A549 (cell line): ENCODE measurements at regions not wholly inside any gene's neighbourhood (a gene's known extent, or its start where the extent isn't known, plus 50 kb on each side); places are given as distances from the start of the nearest gene placed in this dataset.

ENCODE experiments used
- ATAC-seq, 2 experiments: fragments of 200-7000 bp in 1 of 2; fragments of >200 bp in 1 of 2; cut with Nextera tagmentation in 1 of 2; cut with Tn5 transposase in 1 of 2; 3 replicates each; pipeline versions ENCODE4 v1.8.0 to v1.9.1; 2018 to 2020; ENCODE audit warnings: mild to moderate bottlenecking in 1 of 2, moderate library complexity in 1 of 2
- CTCF ChIA-PET: fragments of 300-600 bp; sonication (Branson Sonifier 250); formaldehyde crosslinking; extraction: SDS; loops from one replicate; lab custom pipeline; 2021; ENCODE audit warnings: antibody characterized with exemption, inconsistent platforms; lab: Yijun Ruan, JAX
- POLR2A ChIA-PET: fragments of 350-600 bp; formaldehyde crosslinking; extraction: SDS; loops from one replicate; lab custom pipeline; 2021; ENCODE audit warnings: antibody characterized with exemption, inconsistent platforms; lab: Yijun Ruan, JAX
- DNase-seq, 2 experiments: peaks; one replicate each; pipeline versions ENCODE4 v3.0.0 to v3.0.0-alpha.2; 2011 to 2016; ENCODE audit warnings: low read depth in 1 of 2, low spot score in 1 of 2
- FAIRE-seq: peaks from 2 replicates; lab custom pipeline; 2011; peaks lifted over from hg19 to GRCh38; lab: Jason Lieb, UNC
- H3K27ac ChIP-seq, 2 experiments: fragments of >200 bp; sonication (Bioruptor Twin); formaldehyde crosslinking; 3 replicates each; pipeline ENCODE4 v1.5.1; 2016 to 2017
- H3K4me1 ChIP-seq: fragments of >200 bp; sonication (Bioruptor Twin); formaldehyde crosslinking; 3 replicates; pipeline ENCODE4 v1.6.1; 2016
- H3K4me2 ChIP-seq: fragments of >200 bp; sonication (Bioruptor Twin); formaldehyde crosslinking; 3 replicates; pipeline ENCODE4 v1.6.1; 2016
- H3K4me3 ChIP-seq: fragments of >200 bp; sonication (Bioruptor Twin); formaldehyde crosslinking; 3 replicates; pipeline ENCODE4 v1.5.1; 2016
- H3K9me3 ChIP-seq: fragments of >200 bp; sonication (Bioruptor Twin); formaldehyde crosslinking; 3 replicates; pipeline ENCODE4 v1.6.1; 2016
- ATOH8 ChIP-seq: fragments of 250-450 bp; sonication (Bioruptor Pico); IDR thresholded peaks from 2 replicates; pipeline ENCODE4 v1.5.0; 2020; ENCODE audit warnings: low read depth, mild to moderate bottlenecking, moderate library complexity
- CBX8 ChIP-seq: fragments of 200-600 bp; sonication (generic); IDR thresholded peaks from 2 replicates; pipeline ENCODE4 v1.6.1; 2016
- CEBPB ChIP-seq, 2 experiments: fragments of >200 bp in 1 of 2; sonication (Bioruptor Twin) in 1 of 2; formaldehyde crosslinking in 1 of 2; IDR thresholded peaks; 2 replicates each; pipeline ENCODE4 v1.6.1; 2012 to 2016
- E2F6 ChIP-seq: IDR thresholded peaks from 2 replicates; pipeline ENCODE4 v1.6.1; 2012; ENCODE audit warnings: low read depth, borderline replicate concordance
- EHF ChIP-seq: fragments of 250-450 bp; sonication (Bioruptor Pico); IDR thresholded peaks from 2 replicates; pipeline ENCODE4 v1.5.0; 2020; ENCODE audit warnings: mild to moderate bottlenecking
- EHMT2 ChIP-seq: fragments of 200-600 bp; sonication (generic); IDR thresholded peaks from 2 replicates; pipeline ENCODE4 v1.6.1; 2016; ENCODE audit warnings: antibody characterized with exemption, low read depth, mild to moderate bottlenecking, moderate library complexity
- EP300 ChIP-seq, 2 experiments: fragments of >200 bp; sonication (Bioruptor Twin); formaldehyde crosslinking; IDR thresholded peaks; 2 replicates in 1 of 2; 3 replicates in 1 of 2; pipeline ENCODE4 v1.6.1; 2016 to 2017
- FOSB ChIP-seq: fragments of 250-450 bp; sonication (Bioruptor Pico); IDR thresholded peaks from 2 replicates; pipeline ENCODE4 v1.5.0; 2020; ENCODE audit warnings: mild to moderate bottlenecking, moderate library complexity
- FOXS1 ChIP-seq: fragments of 250-450 bp; sonication (Bioruptor Pico); IDR thresholded peaks from 2 replicates; pipeline ENCODE4 v1.5.0; 2020; ENCODE audit warnings: mild to moderate bottlenecking, moderate library complexity
- GATA3 ChIP-seq: IDR thresholded peaks from 2 replicates; pipeline ENCODE4 v1.6.1; 2012; ENCODE audit warnings: borderline replicate concordance
- HES2 ChIP-seq: fragments of >200 bp; sonication (Bioruptor Twin); formaldehyde crosslinking; IDR thresholded peaks from 2 replicates; pipeline ENCODE4 v1.6.1; 2016
- HEYL ChIP-seq: fragments of 250-450 bp; sonication (Bioruptor Pico); IDR thresholded peaks from 2 replicates; pipeline ENCODE4 v1.8.0; 2021; ENCODE audit warnings: mild to moderate bottlenecking, moderate library complexity
- HMGXB4 ChIP-seq: fragments of 250-450 bp; sonication (Bioruptor Pico); IDR thresholded peaks from 2 replicates; pipeline ENCODE4 v1.5.0; 2021; ENCODE audit warnings: mild to moderate bottlenecking, moderate library complexity, borderline replicate concordance
- HOXA7 ChIP-seq: fragments of 250-450 bp; sonication (Bioruptor Pico); IDR thresholded peaks from 2 replicates; pipeline ENCODE4 v1.5.0; 2020; ENCODE audit warnings: mild to moderate bottlenecking, moderate library complexity
- HOXB5 ChIP-seq: fragments of 250-450 bp; sonication (Bioruptor Pico); IDR thresholded peaks from 2 replicates; pipeline ENCODE4 v1.5.0; 2020; ENCODE audit warnings: mild to moderate bottlenecking, moderate library complexity
- KDM1A ChIP-seq: fragments of 200-600 bp; sonication (generic); IDR thresholded peaks from 2 replicates; pipeline ENCODE4 v1.6.1; 2016; ENCODE audit warnings: low read depth, mild to moderate bottlenecking
- KDM5A ChIP-seq: fragments of 200-600 bp; sonication (generic); IDR thresholded peaks from 2 replicates; pipeline ENCODE4 v1.6.1; 2016; ENCODE audit warnings: antibody characterized with exemption, mild to moderate bottlenecking
- MAFK ChIP-seq: fragments of 450-650 bp; IDR thresholded peaks from 2 replicates; pipeline ENCODE4 v1.6.1; 2014; ENCODE audit not compliant: partially characterized antibody
- MAX ChIP-seq: IDR thresholded peaks from 2 replicates; pipeline ENCODE4 v1.6.1; 2012
- MAZ ChIP-seq: fragments of 150-350 bp; IDR thresholded peaks from 2 replicates; pipeline ENCODE4 v1.6.1; 2014; ENCODE audit warnings: antibody characterized with exemption, low read depth, low read length, borderline replicate concordance
- POLR2A ChIP-seq: IDR thresholded peaks from 2 replicates; pipeline ENCODE4 v1.6.1; 2012; ENCODE audit warnings: mild to moderate bottlenecking, low read length
- REST ChIP-seq: fragments of 200-600 bp; sonication (generic); IDR thresholded peaks from 2 replicates; pipeline ENCODE4 v1.6.1; 2016; ENCODE audit warnings: antibody characterized with exemption, mild to moderate bottlenecking, moderate library complexity
- TP53 ChIP-seq: fragments of 250-450 bp; sonication (Bioruptor Pico); IDR thresholded peaks from 2 replicates; pipeline ENCODE4 v1.5.0; 2021; ENCODE audit warnings: mild to moderate bottlenecking, moderate library complexity
- ZFP36 ChIP-seq: fragments of 450-650 bp; IDR thresholded peaks from 2 replicates; pipeline ENCODE4 v1.6.1; 2014; ENCODE audit warnings: borderline replicate concordance; ENCODE audit not compliant: partially characterized antibody
- ZNF302 ChIP-seq: fragments of 250-450 bp; sonication (Bioruptor Pico); IDR thresholded peaks from 2 replicates; pipeline ENCODE4 v1.9.0; 2021; ENCODE audit warnings: inconsistent platforms, mild to moderate bottlenecking, moderate library complexity
- WGBS: methylation state at CpG from one replicate; pipeline ENCODE4 v1.1.6; 2017; ENCODE audit errors: missing lambda C conversion rate; 5-methylcytosine and 5-hydroxymethylcytosine counted together

- ATAC-seq (no peak), DNase-seq (no peak)
- Histone ChIP-seq H3K9me3 (no peaks in the 10 kb centered on the region), H3K27ac (no peak overlapping the region), H3K4me1 (peaks cover 32% of the 10 kb centered on the region), H3K4me2 (no peak overlapping the region)
- TF ChIP-seq EHF (CRISPR knock-in tag) (no peak), EP300 (IDR thresholded peaks at IDR 0.05) (no peak), ATOH8 (CRISPR knock-in tag) (no peak), REST (no peak), MAX (no peak), HMGXB4 (no peak), E2F6 (no peak), HEYL (CRISPR knock-in tag) (no peak), ZFP36 (no peak), CEBPB (IDR thresholded peaks at IDR 0.05) (no peak), HOXA7 (CRISPR knock-in tag) (no peak), ZNF302 (CRISPR knock-in tag) (no peak), EHMT2 (no peak), HOXB5 (no peak), TP53 (no peak), KDM1A (no peak), POLR2A (no peak), KDM5A (no peak), MAZ (no peak), GATA3 (no peak)
- TF ChIP-seq, all 56 proteins: peak for 0
- FAIRE-seq, result no peak
- H3K4me3 ChIP-seq, result no peak overlapping the region
- WGBS, result 86% methylated on average over 2 of the region's 2 CpGs
- CTCF ChIA-PET, result interaction anchor here (0.7 kb wide), 1 partner anchor 1846 kb away, joined by 3 read pairs; no protein-coding TSS in a partner anchor
- POLR2A ChIA-PET, result no interaction called here
Observed at GRCh38 chr6:81999270-81999669, 246.8 kb upstream of the TENT5A start.

GRCh38 chr6:81998432-81998831 is 246.0 kb upstream of the TENT5A start:
- ATAC-seq (no peak), DNase-seq (no peak), FAIRE-seq (no peak)
- ChIA-PET POLR2A (no interaction called here), CTCF (interaction anchor here (1.6 kb wide), 1 partner anchor 7 kb away, joined by 3 read pairs; no protein-coding TSS in a partner anchor)
- no peaks in the 10 kb centered on the region for H3K9me3 ChIP-seq
- no peak overlapping the region for H3K4me3 ChIP-seq
- peaks cover 32% of the 10 kb centered on the region for H3K4me1 ChIP-seq
- 91% methylated on average over 1 of the region's 1 CpG for WGBS
- no peak overlapping the region for H3K4me2 ChIP-seq
- peak overlapping the region in 1 of 2 experiments; percentile 73; a peak in 3 of 6 replicates for H3K27ac ChIP-seq
- TF ChIP-seq HOXA7 (CRISPR knock-in tag) (no peak), HMGXB4 (no peak), EP300 (IDR thresholded peaks at IDR 0.05) (no peak), FOSB (CRISPR knock-in tag) (no peak), EHMT2 (no peak), MAFK (no peak), REST (no peak), ZNF302 (CRISPR knock-in tag) (no peak), HES2 (no peak), CBX8 (no peak), FOXS1 (CRISPR knock-in tag) (no peak), ZFP36 (no peak)
